ENCODE measurements at regions not wholly inside any gene's neighbourhood (a gene's known extent, or its start where the extent isn't known, plus 50 kb on each side); places are given as distances from the start of the nearest gene placed in this dataset.
"Not testable (repeated sequence)": the region's sequence is repeated elsewhere in the genome, so short reads cannot be mapped to it uniquely, and the experiment has no call there.

GRCh38 chrX:83164063-83164462, 344.0 kb upstream of the POU3F4 start:
- H3K9me3 ChIP-seq; FAIRE-seq; DNase-seq (ENCODE audit: low read depth in 1 of 2, low spot score in 1 of 2); H3K27ac ChIP-seq; H3K4me3 ChIP-seq; ATAC-seq; H3K4me2 ChIP-seq; H3K4me1 ChIP-seq; CTCF ChIA-PET; POLR2A ChIA-PET: not testable (repeated sequence)
- 13% methylated on average over 5 of the region's 5 CpGs for WGBS (ENCODE audit: missing lambda C conversion rate)
- TF ChIP-seq ZC3H11A (IDR thresholded peaks at IDR 0.05), result peak; percentile 45

- no peak overlapping the region for H3K4me2 ChIP-seq
- H3K9me3 ChIP-seq, result no peaks in the 10 kb centered on the region
- 27% methylated on average over 2 of the region's 2 CpGs for WGBS (ENCODE audit: missing lambda C conversion rate)
- H3K4me1 ChIP-seq, result no peaks in the 10 kb centered on the region
- TF ChIP-seq, protein P1, sequence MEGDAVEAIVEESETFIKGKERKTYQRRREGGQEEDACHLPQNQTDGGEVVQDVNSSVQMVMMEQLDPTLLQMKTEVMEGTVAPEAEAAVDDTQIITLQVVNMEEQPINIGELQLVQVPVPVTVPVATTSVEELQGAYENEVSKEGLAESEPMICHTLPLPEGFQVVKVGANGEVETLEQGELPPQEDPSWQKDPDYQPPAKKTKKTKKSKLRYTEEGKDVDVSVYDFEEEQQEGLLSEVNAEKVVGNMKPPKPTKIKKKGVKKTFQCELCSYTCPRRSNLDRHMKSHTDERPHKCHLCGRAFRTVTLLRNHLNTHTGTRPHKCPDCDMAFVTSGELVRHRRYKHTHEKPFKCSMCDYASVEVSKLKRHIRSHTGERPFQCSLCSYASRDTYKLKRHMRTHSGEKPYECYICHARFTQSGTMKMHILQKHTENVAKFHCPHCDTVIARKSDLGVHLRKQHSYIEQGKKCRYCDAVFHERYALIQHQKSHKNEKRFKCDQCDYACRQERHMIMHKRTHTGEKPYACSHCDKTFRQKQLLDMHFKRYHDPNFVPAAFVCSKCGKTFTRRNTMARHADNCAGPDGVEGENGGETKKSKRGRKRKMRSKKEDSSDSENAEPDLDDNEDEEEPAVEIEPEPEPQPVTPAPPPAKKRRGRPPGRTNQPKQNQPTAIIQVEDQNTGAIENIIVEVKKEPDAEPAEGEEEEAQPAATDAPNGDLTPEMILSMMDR (IDR thresholded peaks at IDR 0.05), result no peak
- no peak for TF ChIP-seq RCOR1 (IDR thresholded peaks at IDR 0.05; ENCODE audit: low read depth, low read length)
- no peak for TF ChIP-seq NR3C1 (IDR thresholded peaks at IDR 0.05)
- no peak for TF ChIP-seq RARB (CRISPR knock-in tag; IDR thresholded peaks at IDR 0.05)
- no peak for TF ChIP-seq HES2 (IDR thresholded peaks at IDR 0.05)
- no peak for TF ChIP-seq JUNB (IDR thresholded peaks at IDR 0.05)
- TF ChIP-seq ZC3H11A (IDR thresholded peaks at IDR 0.05), result no peak
- no peak for TF ChIP-seq SREBF2 (IDR thresholded peaks at IDR 0.05)
- no peak for TF ChIP-seq RAD21 (conservative IDR thresholded peaks at IDR 0.05 in 1 of 2, IDR thresholded peaks at IDR 0.05 in 1 of 2)
- TF ChIP-seq FOSL2 (IDR thresholded peaks at IDR 0.05), result no peak
- TF ChIP-seq FOSL2 (CRISPR knock-in tag; IDR thresholded peaks at IDR 0.05), result no peak
- no peak for TF ChIP-seq NFE2L2 (conservative IDR thresholded peaks at IDR 0.05; ENCODE audit: low read length)
- ATAC-seq (no peak), DNase-seq (ENCODE audit: low read depth in 1 of 2, low spot score in 1 of 2) (no peak), FAIRE-seq (no peak)
- no peak overlapping the region for H3K27ac ChIP-seq
- ChIA-PET POLR2A (no interaction called here), CTCF (no interaction called here)
- H3K4me3 ChIP-seq, result no peak overlapping the region
Measured at GRCh38 chrX:83169683-83170082, 338.4 kb upstream of the POU3F4 start.

DNA sequence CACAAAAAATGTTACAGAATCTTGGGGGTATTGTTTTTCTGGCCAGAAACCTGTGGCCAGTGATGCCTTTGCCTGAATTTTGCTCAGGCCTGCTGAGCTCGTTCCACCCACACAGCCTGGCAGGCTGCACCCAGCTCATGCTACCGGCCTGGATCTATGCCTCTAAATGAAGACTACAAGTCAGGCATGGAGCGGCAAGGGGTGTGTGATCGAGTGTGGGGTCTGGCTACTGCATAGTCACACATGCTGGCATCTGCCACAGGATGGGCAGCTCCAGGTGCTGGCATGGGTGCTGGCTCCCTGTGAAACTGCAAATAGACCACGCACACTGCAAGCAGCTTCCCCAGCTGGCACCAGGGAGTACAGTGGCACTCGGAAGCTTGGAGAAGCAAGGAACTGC, 323.1 kb upstream of the POU3F4 start:
- ChIA-PET CTCF (no interaction called here), POLR2A (no interaction called here)
- 42% methylated on average over 2 of the region's 6 CpGs for WGBS (ENCODE audit: missing lambda C conversion rate)
- Histone ChIP-seq H3K4me3 (no peak overlapping the region), H3K4me2 (no peak overlapping the region), H3K4me1 (no peaks in the 10 kb centered on the region), H3K27ac (no peak overlapping the region), H3K9me3 (no peaks in the 10 kb centered on the region)
- no peak for FAIRE-seq
- no peak for ATAC-seq
- DNase-seq (ENCODE audit: low read depth in 1 of 2, low spot score in 1 of 2), result no peak
- TF ChIP-seq KDM5A (IDR thresholded peaks at IDR 0.05) (no peak), SREBF2 (IDR thresholded peaks at IDR 0.05) (no peak), BHLHE40 (IDR thresholded peaks at IDR 0.05; ENCODE audit: low read depth, low read length) (no peak), RAD21 (conservative IDR thresholded peaks at IDR 0.05 in 1 of 2, IDR thresholded peaks at IDR 0.05 in 1 of 2) (no peak), ZNF302 (CRISPR knock-in tag; IDR thresholded peaks at IDR 0.05) (no peak), CHD4 (IDR thresholded peaks at IDR 0.05; ENCODE audit: borderline replicate concordance) (no peak), KDM1A (IDR thresholded peaks at IDR 0.05; ENCODE audit: low read depth) (no peak), NFE2L2 (conservative IDR thresholded peaks at IDR 0.05; ENCODE audit: low read length) (no peak), HOXB5 (CRISPR knock-in tag; IDR thresholded peaks at IDR 0.05) (no peak)

DNA sequence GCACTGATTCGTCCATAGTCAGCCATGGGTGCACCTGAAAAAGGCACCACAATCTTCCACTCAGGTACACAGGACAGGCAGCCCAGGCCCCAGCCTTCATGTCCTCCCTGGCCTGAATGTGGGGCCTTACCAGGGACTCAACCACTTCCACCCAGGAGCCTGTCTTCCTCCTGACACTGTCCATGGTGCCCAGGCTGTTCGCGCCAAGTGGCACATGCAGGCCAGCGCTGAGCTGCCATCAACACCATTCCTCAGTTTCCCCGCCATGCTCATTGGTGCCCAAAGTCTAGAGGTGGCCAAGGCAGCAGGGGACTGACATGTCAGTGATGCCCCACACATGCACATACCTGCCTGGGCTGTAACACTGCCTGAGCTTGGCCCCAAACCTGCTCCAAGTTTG, 322.2 kb upstream of the POU3F4 start:
- no CpG with 5 or more reads among the region's 5 CpGs for WGBS (ENCODE audit: missing lambda C conversion rate)
- ChIA-PET CTCF (no interaction called here), POLR2A (no interaction called here)
- no peak overlapping the region for H3K4me2 ChIP-seq
- TF ChIP-seq EHMT2 (IDR thresholded peaks at IDR 0.05; ENCODE audit: low read depth) (no peak), PBX3 (IDR thresholded peaks at IDR 0.05) (no peak), NFE2L2 (conservative IDR thresholded peaks at IDR 0.05; ENCODE audit: low read length) (no peak), PHF8 (IDR thresholded peaks at IDR 0.05; ENCODE audit: borderline replicate concordance, low read depth) (no peak), NR3C1 (IDR thresholded peaks at IDR 0.05) (no peak), POLR2A (IDR thresholded peaks at IDR 0.05; ENCODE audit: low read length) (no peak), ZSCAN20 (CRISPR knock-in tag; IDR thresholded peaks at IDR 0.05) (no peak), MYC (IDR thresholded peaks at IDR 0.05; ENCODE audit: borderline replicate concordance, low read length) (no peak), FOXS1 (CRISPR knock-in tag; IDR thresholded peaks at IDR 0.05) (no peak), POLR2AphosphoS2 (conservative IDR thresholded peaks at IDR 0.05; ENCODE audit: low read length) (no peak)
- TF ChIP-seq, protein P2, sequence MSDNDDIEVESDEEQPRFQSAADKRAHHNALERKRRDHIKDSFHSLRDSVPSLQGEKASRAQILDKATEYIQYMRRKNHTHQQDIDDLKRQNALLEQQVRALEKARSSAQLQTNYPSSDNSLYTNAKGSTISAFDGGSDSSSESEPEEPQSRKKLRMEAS (IDR thresholded peaks at IDR 0.05), result no peak
- TF ChIP-seq, protein P1 (IDR thresholded peaks at IDR 0.05), result no peak
- FAIRE-seq, result no peak
- DNase-seq (ENCODE audit: low read depth in 1 of 2, low spot score in 1 of 2), result no peak
- H3K4me3 ChIP-seq, result no peak overlapping the region
- H3K27ac ChIP-seq, result no peak overlapping the region
- ATAC-seq, result no peak
- H3K9me3 ChIP-seq, result no peaks in the 10 kb centered on the region
- no peaks in the 10 kb centered on the region for H3K4me1 ChIP-seq

Data from A549 (cell line).